ENCODE measurements at regions not wholly inside any gene's neighbourhood (a gene's known extent, or its start where the extent isn't known, plus 50 kb on each side); places are given as distances from the start of the nearest gene placed in this dataset.

DNA sequence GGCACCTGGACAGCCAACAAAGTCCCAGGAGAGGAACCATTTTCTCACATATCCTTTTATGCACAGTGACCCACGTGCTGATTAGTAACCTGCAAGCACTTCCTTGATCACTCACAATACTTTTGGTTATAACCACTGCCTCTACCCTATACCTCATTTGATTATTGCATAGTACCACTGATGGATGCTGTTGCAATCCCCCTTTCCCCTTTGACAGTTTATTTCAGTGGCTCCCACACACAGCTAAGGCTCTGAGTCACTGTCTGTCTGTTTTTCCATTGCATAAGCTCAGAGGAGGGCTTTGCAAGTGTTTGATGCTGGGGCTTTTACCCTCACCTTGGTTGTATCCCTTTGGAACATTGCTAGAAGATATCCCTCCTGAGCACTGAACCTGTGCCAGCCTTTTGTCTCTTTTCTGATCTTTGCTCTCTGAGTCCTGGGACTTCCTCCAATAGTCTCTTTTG, 101.7 kb upstream of the RBBP8 start:
- intact Hi-C loops (cut with DNase I; ENCODE audit: low total_unique reads) = no loop called here
- Histone ChIP-seq H3K36me3 (no peaks in the 10 kb centered on the region), H3K9me3 (no peaks in the 10 kb centered on the region), H3K27me3 (no peaks in the 10 kb centered on the region), H3K27ac (no peak overlapping the region), H3K4me3 (no peak overlapping the region), H3K4me1 (no peaks in the 10 kb centered on the region)
- TF ChIP-seq, protein P1, sequence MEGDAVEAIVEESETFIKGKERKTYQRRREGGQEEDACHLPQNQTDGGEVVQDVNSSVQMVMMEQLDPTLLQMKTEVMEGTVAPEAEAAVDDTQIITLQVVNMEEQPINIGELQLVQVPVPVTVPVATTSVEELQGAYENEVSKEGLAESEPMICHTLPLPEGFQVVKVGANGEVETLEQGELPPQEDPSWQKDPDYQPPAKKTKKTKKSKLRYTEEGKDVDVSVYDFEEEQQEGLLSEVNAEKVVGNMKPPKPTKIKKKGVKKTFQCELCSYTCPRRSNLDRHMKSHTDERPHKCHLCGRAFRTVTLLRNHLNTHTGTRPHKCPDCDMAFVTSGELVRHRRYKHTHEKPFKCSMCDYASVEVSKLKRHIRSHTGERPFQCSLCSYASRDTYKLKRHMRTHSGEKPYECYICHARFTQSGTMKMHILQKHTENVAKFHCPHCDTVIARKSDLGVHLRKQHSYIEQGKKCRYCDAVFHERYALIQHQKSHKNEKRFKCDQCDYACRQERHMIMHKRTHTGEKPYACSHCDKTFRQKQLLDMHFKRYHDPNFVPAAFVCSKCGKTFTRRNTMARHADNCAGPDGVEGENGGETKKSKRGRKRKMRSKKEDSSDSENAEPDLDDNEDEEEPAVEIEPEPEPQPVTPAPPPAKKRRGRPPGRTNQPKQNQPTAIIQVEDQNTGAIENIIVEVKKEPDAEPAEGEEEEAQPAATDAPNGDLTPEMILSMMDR (IDR thresholded peaks at IDR 0.05) = no peak
- DNase-seq = no peak

DNA sequence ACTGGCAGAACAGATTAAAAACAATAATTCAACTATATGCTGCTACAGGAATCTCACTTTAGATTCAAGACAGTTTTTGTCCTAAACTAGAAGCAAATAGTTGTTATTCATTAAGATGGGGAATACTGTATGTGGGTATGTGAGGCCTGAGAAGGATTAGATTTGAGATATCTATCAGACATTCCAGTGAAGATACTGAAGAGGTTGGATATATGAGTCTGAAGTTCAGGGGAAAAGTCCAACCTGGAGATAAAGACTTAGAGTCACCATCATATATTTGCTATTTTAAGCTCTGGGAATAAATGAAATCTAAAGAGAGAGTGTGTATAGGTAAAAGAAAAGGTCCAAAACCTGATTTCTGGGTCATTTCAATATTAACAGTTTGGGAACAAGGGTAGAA, 96.2 kb upstream of the RBBP8 start:
- no peaks in the 10 kb centered on the region for H3K9me3 ChIP-seq
- no peaks in the 10 kb centered on the region for H3K36me3 ChIP-seq
- no peaks in the 10 kb centered on the region for H3K4me1 ChIP-seq
- no peak overlapping the region for H3K27ac ChIP-seq
- intact Hi-C loops (cut with DNase I; ENCODE audit: low total_unique reads) = no loop called here
- TF ChIP-seq, protein P1 (IDR thresholded peaks at IDR 0.05) = no peak
- no peaks in the 10 kb centered on the region for H3K27me3 ChIP-seq
- no peak for DNase-seq
- H3K4me3 ChIP-seq = no peak overlapping the region

DNA sequence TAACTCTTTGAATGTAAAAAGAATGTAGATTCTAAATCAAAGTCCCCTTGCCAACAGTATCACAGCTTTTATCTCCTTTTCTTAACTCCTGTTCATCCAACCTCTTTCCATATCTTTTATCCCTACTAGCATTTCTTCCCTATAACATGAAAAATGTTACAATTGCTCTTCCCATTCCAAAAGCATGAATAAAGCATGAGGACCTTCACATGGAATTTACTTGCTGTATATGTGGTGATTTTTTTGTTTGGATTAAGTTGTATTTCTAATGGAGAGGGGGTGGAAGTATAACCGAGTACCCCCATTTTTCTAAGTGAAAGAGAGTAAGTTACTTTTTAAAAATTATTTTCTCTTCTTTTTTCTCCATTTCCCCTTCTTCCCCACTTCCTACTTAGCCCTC, 94.9 kb upstream of the RBBP8 start:
- Histone ChIP-seq H3K4me3 (no peak overlapping the region), H3K27me3 (no peaks in the 10 kb centered on the region), H3K9me3 (no peaks in the 10 kb centered on the region), H3K4me1 (no peaks in the 10 kb centered on the region), H3K36me3 (no peaks in the 10 kb centered on the region), H3K27ac (no peak overlapping the region)
- no peak for DNase-seq
- intact Hi-C loops (cut with DNase I; ENCODE audit: low total_unique reads) = no loop called here
- TF ChIP-seq, protein P1 (IDR thresholded peaks at IDR 0.05) = no peak

DNA sequence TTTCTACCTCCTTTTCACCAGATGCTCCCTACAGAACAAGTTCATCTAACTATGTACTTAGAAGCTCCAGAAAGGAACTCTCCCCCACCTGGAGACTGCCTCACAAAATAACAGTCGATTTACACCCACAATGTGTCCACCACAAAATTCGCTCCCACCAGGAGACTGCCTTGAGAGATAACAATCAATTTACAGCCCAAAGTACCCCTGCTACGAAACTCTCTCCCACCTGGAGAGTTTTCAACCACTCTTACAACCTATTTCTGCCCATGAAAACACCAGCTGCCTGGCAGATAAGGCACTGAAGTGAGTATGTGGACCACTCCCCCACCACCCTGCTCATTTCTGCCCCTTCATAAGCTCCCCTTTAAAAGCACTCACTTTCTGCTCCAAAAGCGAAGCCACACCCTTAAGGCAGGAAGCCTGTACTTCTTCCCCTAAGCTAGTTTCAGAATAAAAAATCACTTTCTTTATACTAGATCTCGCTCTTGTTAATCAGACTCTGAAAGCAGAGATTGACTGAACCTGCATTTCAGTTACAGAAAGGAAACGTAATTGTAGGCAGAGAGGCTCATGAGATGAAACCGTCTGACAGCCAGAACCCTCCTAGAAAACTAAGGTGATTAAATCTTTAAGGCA, 94.4 kb upstream of the RBBP8 start:
- Histone ChIP-seq H3K36me3 (no peaks in the 10 kb centered on the region), H3K4me3 (no peak overlapping the region), H3K4me1 (no peaks in the 10 kb centered on the region), H3K27me3 (no peaks in the 10 kb centered on the region), H3K9me3 (no peaks in the 10 kb centered on the region), H3K27ac (no peak overlapping the region)
- TF ChIP-seq, protein P1 (IDR thresholded peaks at IDR 0.05) = no peak
- intact Hi-C loops (cut with DNase I; ENCODE audit: low total_unique reads) = no loop called here
- DNase-seq = no peak

DNA sequence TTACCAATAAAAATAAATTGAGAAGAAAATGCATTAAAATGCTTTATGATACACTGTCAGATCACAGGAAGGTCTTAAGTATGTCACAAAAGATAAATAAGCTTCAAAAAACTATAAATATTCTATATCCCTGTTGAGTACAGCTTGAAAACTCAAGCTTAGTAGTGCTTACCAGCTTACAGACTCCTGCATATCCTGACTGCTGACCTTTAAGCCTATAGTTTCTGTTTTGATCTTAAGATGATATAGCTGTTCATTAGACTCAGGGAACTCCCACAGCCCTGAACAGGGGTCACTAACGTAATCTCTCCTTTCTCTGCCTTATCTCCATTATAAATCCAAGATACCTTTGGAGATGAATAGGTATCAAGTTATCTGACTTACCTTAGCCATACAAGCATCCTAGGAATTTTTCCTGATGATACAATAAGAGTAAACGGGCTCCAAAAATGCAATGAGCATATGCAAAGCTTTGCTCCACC, 93.7 kb upstream of the RBBP8 start:
- Histone ChIP-seq H3K4me1 (no peaks in the 10 kb centered on the region), H3K27me3 (no peaks in the 10 kb centered on the region), H3K36me3 (no peaks in the 10 kb centered on the region), H3K9me3 (no peaks in the 10 kb centered on the region), H3K4me3 (no peak overlapping the region), H3K27ac (no peak overlapping the region)
- DNase-seq = no peak
- intact Hi-C loops (cut with DNase I; ENCODE audit: low total_unique reads) = no loop called here
- TF ChIP-seq, protein P1 (IDR thresholded peaks at IDR 0.05) = no peak

Data from tibial artery (tissue), 4 donors.